ENCODE measurements at regions not wholly inside any gene's neighbourhood (a gene's known extent, or its start where the extent isn't known, plus 50 kb on each side); places are given as distances from the start of the nearest gene placed in this dataset.
"Not testable (repeated sequence)": the region's sequence is repeated elsewhere in the genome, so short reads cannot be mapped to it uniquely, and the experiment has no call there.

- H3K36me3 Mint-ChIP-seq; CTCF ChIA-PET (ENCODE audit: partially characterized antibody); H3K27me3 Mint-ChIP-seq; H3K4me1 Mint-ChIP-seq; H3K4me1 ChIP-seq (ENCODE audit: insufficient read depth, low read length); H3K27me3 ChIP-seq (ENCODE audit: insufficient read depth, low read length); intact Hi-C loops (cut with micrococcal nuclease); H3K27ac Mint-ChIP-seq; H3K9me3 Mint-ChIP-seq; H3K36me3 ChIP-seq (ENCODE audit: insufficient read depth, low read length); H3K4me3 ChIP-seq (ENCODE audit: low read length in 2 of 2); POLR2A ChIA-PET (ENCODE audit: partially characterized antibody); H3K4me3 Mint-ChIP-seq; H3K9me3 ChIP-seq (ENCODE audit: control insufficient read depth in 1 of 2, low read length in 2 of 2); DNase-seq; H3K27ac ChIP-seq (ENCODE audit: low read depth, low read length): not testable (repeated sequence)
These were observed 111.0 kb upstream of the NLGN1 start for GRCh38 chr3:173286507-173286906.

- no peaks in the 10 kb centered on the region for H3K27me3 ChIP-seq (ENCODE audit: insufficient read depth, low read length)
- no peak overlapping the region for H3K27ac ChIP-seq (ENCODE audit: low read depth, low read length)
- Mint-ChIP-seq H3K36me3 (no peaks in the 10 kb centered on the region), H3K27ac (no peak overlapping the region), H3K27me3 (no peaks in the 10 kb centered on the region), H3K4me1 (no peaks in the 10 kb centered on the region), H3K9me3 (peaks cover 0 to 9% (median 0%) of the 10 kb centered on the region in 8 donors), H3K4me3 (no peak overlapping the region)
- DNase-seq, result no peak
- intact Hi-C loops (cut with micrococcal nuclease), result no loop called here
- CTCF ChIA-PET (ENCODE audit: partially characterized antibody), result interaction anchor here (1.3 kb wide), 1 partner anchor 12 kb away, joined by 3 read pairs; no protein-coding TSS in a partner anchor
- H3K4me1 ChIP-seq (ENCODE audit: insufficient read depth, low read length), result no peaks in the 10 kb centered on the region
- no peaks in the 10 kb centered on the region for H3K36me3 ChIP-seq (ENCODE audit: insufficient read depth, low read length)
- POLR2A ChIA-PET (ENCODE audit: partially characterized antibody), result no interaction called here
- no peaks in the 10 kb centered on the region for H3K9me3 ChIP-seq (ENCODE audit: control insufficient read depth in 1 of 2, low read length in 2 of 2)
- no peak overlapping the region for H3K4me3 ChIP-seq (ENCODE audit: low read length in 2 of 2)
These were observed 113.2 kb upstream of the NLGN1 start for GRCh38 chr3:173284301-173284700.

- Mint-ChIP-seq H3K27me3 (no peaks in the 10 kb centered on the region), H3K9me3 (peaks cover 0 to 7% (median 2%) of the 10 kb centered on the region in 8 donors), H3K4me3 (no peak overlapping the region), H3K27ac (no peak overlapping the region), H3K36me3 (no peaks in the 10 kb centered on the region), H3K4me1 (no peaks in the 10 kb centered on the region)
- no peak overlapping the region for H3K4me3 ChIP-seq (ENCODE audit: low read length in 2 of 2)
- no peaks in the 10 kb centered on the region for H3K36me3 ChIP-seq (ENCODE audit: insufficient read depth, low read length)
- H3K4me1 ChIP-seq (ENCODE audit: insufficient read depth, low read length), result no peaks in the 10 kb centered on the region
- no peak overlapping the region for H3K27ac ChIP-seq (ENCODE audit: low read depth, low read length)
- no peaks in the 10 kb centered on the region for H3K27me3 ChIP-seq (ENCODE audit: insufficient read depth, low read length)
- no peaks in the 10 kb centered on the region for H3K9me3 ChIP-seq (ENCODE audit: control insufficient read depth in 1 of 2, low read length in 2 of 2)
- CTCF ChIA-PET (ENCODE audit: partially characterized antibody), result interaction anchor here (1.0 kb wide), 1 partner anchor 11 kb away, joined by 3 read pairs; no protein-coding TSS in a partner anchor
- no peak for DNase-seq
- intact Hi-C loops (cut with micrococcal nuclease), result no loop called here
- POLR2A ChIA-PET (ENCODE audit: partially characterized antibody), result no interaction called here
These were observed 121.8 kb upstream of the NLGN1 start for GRCh38 chr3:173275740-173276139.

- H3K9me3 Mint-ChIP-seq, result peaks cover 0 to 7% (median 2%) of the 10 kb centered on the region in 8 donors
- no peak overlapping the region for H3K4me3 Mint-ChIP-seq
- CTCF ChIA-PET (ENCODE audit: partially characterized antibody), result no interaction called here
- POLR2A ChIA-PET (ENCODE audit: partially characterized antibody), result no interaction called here
- no peaks in the 10 kb centered on the region for H3K36me3 ChIP-seq (ENCODE audit: insufficient read depth, low read length)
- intact Hi-C loops (cut with micrococcal nuclease), result no loop called here
- H3K27ac ChIP-seq (ENCODE audit: low read depth, low read length), result no peak overlapping the region
- H3K27me3 Mint-ChIP-seq, result no peaks in the 10 kb centered on the region
- H3K36me3 Mint-ChIP-seq, result no peaks in the 10 kb centered on the region
- H3K27ac Mint-ChIP-seq, result no peak overlapping the region
- no peaks in the 10 kb centered on the region for H3K4me1 Mint-ChIP-seq
- no peaks in the 10 kb centered on the region for H3K9me3 ChIP-seq (ENCODE audit: control insufficient read depth in 1 of 2, low read length in 2 of 2)
- no peak for DNase-seq
- no peaks in the 10 kb centered on the region for H3K4me1 ChIP-seq (ENCODE audit: insufficient read depth, low read length)
- H3K27me3 ChIP-seq (ENCODE audit: insufficient read depth, low read length), result no peaks in the 10 kb centered on the region
- H3K4me3 ChIP-seq (ENCODE audit: low read length in 2 of 2), result no peak overlapping the region
These were observed 123.7 kb upstream of the NLGN1 start for GRCh38 chr3:173273838-173274237.

DNA sequence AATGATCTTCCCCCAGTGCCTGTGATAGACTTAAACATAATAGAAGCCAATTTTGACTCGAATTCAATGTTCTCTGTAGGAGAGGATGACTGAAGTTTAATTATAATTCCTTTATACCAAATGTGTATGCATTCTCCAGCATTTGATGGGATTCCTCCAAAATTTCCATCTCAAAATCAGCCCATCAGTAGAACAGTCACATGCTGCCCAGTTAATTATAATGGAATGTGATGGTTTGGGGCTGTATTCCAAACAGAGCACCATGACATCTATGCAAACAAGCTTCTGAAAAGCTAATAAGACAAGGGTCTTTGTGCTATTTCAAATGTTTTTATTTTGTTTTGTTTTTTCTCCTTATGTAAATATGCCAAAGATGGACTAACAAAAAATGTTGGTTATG is 127.7 kb upstream of the SPATA16 start:
- no peak for DNase-seq
- Histone ChIP-seq H3K27ac (ENCODE audit: low read depth, low read length) (no peak overlapping the region), H3K9me3 (ENCODE audit: control insufficient read depth in 1 of 2, low read length in 2 of 2) (no peaks in the 10 kb centered on the region), H3K4me1 (ENCODE audit: insufficient read depth, low read length) (no peaks in the 10 kb centered on the region), H3K36me3 (ENCODE audit: insufficient read depth, low read length) (no peaks in the 10 kb centered on the region), H3K4me3 (ENCODE audit: low read length in 2 of 2) (no peak overlapping the region), H3K27me3 (ENCODE audit: insufficient read depth, low read length) (no peaks in the 10 kb centered on the region)
- CTCF ChIA-PET (ENCODE audit: partially characterized antibody), result no interaction called here
- no peaks in the 10 kb centered on the region for H3K27me3 Mint-ChIP-seq
- no peaks in the 10 kb centered on the region for H3K36me3 Mint-ChIP-seq
- POLR2A ChIA-PET (ENCODE audit: partially characterized antibody), result no interaction called here
- intact Hi-C loops (cut with micrococcal nuclease), result no loop called here
- H3K4me1 Mint-ChIP-seq, result no peaks in the 10 kb centered on the region
- H3K9me3 Mint-ChIP-seq, result peaks cover 0 to 7% (median 0%) of the 10 kb centered on the region in 8 donors
- H3K4me3 Mint-ChIP-seq, result no peak overlapping the region
- H3K27ac Mint-ChIP-seq, result no peak overlapping the region

- no peak for DNase-seq
- no peak overlapping the region for H3K4me3 Mint-ChIP-seq
- Histone ChIP-seq H3K27me3 (ENCODE audit: insufficient read depth, low read length) (no peaks in the 10 kb centered on the region), H3K27ac (ENCODE audit: low read depth, low read length) (no peak overlapping the region), H3K4me1 (ENCODE audit: insufficient read depth, low read length) (no peaks in the 10 kb centered on the region), H3K9me3 (ENCODE audit: control insufficient read depth in 1 of 2, low read length in 2 of 2) (no peaks in the 10 kb centered on the region), H3K4me3 (ENCODE audit: low read length in 2 of 2) (no peak overlapping the region), H3K36me3 (ENCODE audit: insufficient read depth, low read length) (no peaks in the 10 kb centered on the region)
- ChIA-PET POLR2A (ENCODE audit: partially characterized antibody) (no interaction called here), CTCF (ENCODE audit: partially characterized antibody) (no interaction called here)
- H3K27me3 Mint-ChIP-seq, result no peaks in the 10 kb centered on the region
- H3K9me3 Mint-ChIP-seq, result peaks cover 0 to 3% (median 0%) of the 10 kb centered on the region in 8 donors
- no peaks in the 10 kb centered on the region for H3K36me3 Mint-ChIP-seq
- no peak overlapping the region for H3K27ac Mint-ChIP-seq
- no peaks in the 10 kb centered on the region for H3K4me1 Mint-ChIP-seq
- intact Hi-C loops (cut with micrococcal nuclease), result no loop called here
These were observed 126.7 kb upstream of the SPATA16 start for GRCh38 chr3:173267716-173268115.

GRCh38 chr3:173266441-173266840 is 125.4 kb upstream of the SPATA16 start:
- POLR2A ChIA-PET (ENCODE audit: partially characterized antibody), result no interaction called here
- H3K4me1 ChIP-seq (ENCODE audit: insufficient read depth, low read length), result no peaks in the 10 kb centered on the region
- Mint-ChIP-seq H3K36me3 (no peaks in the 10 kb centered on the region), H3K27me3 (no peaks in the 10 kb centered on the region), H3K27ac (no peak overlapping the region), H3K4me3 (no peak overlapping the region), H3K9me3 (peaks cover 0 to 3% (median 0%) of the 10 kb centered on the region in 8 donors), H3K4me1 (no peaks in the 10 kb centered on the region)
- CTCF ChIA-PET (ENCODE audit: partially characterized antibody), result no interaction called here
- no peak for DNase-seq
- intact Hi-C loops (cut with micrococcal nuclease), result no loop called here
- H3K27me3 ChIP-seq (ENCODE audit: insufficient read depth, low read length), result no peaks in the 10 kb centered on the region
- H3K36me3 ChIP-seq (ENCODE audit: insufficient read depth, low read length), result no peaks in the 10 kb centered on the region
- no peak overlapping the region for H3K27ac ChIP-seq (ENCODE audit: low read depth, low read length)
- no peak overlapping the region for H3K4me3 ChIP-seq (ENCODE audit: low read length in 2 of 2)
- H3K9me3 ChIP-seq (ENCODE audit: control insufficient read depth in 1 of 2, low read length in 2 of 2), result no peaks in the 10 kb centered on the region

- H3K4me3 Mint-ChIP-seq, result no peak overlapping the region
- no peaks in the 10 kb centered on the region for H3K9me3 ChIP-seq (ENCODE audit: control insufficient read depth in 1 of 2, low read length in 2 of 2)
- intact Hi-C loops (cut with micrococcal nuclease), result no loop called here
These were observed 117.7 kb upstream of the SPATA16 start for GRCh38 chr3:173258697-173259096.

More at GRCh38 chr3:173258697-173259096, 117.7 kb upstream of the SPATA16 start:
- no peak for DNase-seq
- CTCF ChIA-PET (ENCODE audit: partially characterized antibody), result no interaction called here
- H3K36me3 Mint-ChIP-seq, result no peaks in the 10 kb centered on the region
- POLR2A ChIA-PET (ENCODE audit: partially characterized antibody), result no interaction called here
- Histone ChIP-seq H3K27me3 (ENCODE audit: insufficient read depth, low read length) (no peaks in the 10 kb centered on the region), H3K27ac (ENCODE audit: low read depth, low read length) (no peak overlapping the region), H3K36me3 (ENCODE audit: insufficient read depth, low read length) (no peaks in the 10 kb centered on the region), H3K4me3 (ENCODE audit: low read length in 2 of 2) (no peak overlapping the region), H3K4me1 (ENCODE audit: insufficient read depth, low read length) (no peaks in the 10 kb centered on the region)
- peaks cover 0 to 5% (median 0%) of the 10 kb centered on the region in 8 donors for H3K9me3 Mint-ChIP-seq
- H3K4me1 Mint-ChIP-seq, result no peaks in the 10 kb centered on the region
- no peaks in the 10 kb centered on the region for H3K27me3 Mint-ChIP-seq
- no peak overlapping the region for H3K27ac Mint-ChIP-seq
